ENCODE measurements at regions not wholly inside any gene's neighbourhood (a gene's known extent, or its start where the extent isn't known, plus 50 kb on each side); places are given as distances from the start of the nearest gene placed in this dataset.

DNA sequence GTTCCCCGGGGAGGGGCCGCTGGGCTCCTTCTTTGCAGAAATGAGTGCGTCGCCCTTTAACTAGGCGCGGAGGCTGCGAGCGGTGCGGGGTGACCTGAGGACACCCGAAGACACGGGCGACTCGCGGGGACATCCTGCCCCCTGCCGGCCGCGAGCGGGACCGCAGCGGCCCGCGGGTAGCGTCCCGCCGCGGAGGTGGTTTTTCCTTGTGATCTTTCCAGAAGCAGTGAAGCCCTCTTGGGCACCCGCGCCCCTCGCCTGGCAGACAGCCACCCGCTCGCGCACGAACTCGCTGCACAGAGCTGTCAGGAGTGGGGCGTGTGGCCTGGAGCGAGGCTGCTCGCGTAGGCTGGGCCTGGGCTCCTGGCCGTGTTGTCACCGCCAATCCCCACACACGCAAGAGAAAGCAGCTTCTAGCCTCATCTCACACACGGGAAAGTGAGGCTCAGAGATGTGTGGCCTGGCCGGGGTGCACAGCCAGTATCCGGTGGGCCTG lies 67.2 kb downstream of the DIO3 start:
- no peaks in the 10 kb centered on the region for H4K20me1 ChIP-seq (replicated peaks; ENCODE audit: control insufficient read depth, extremely low read depth, insufficient read depth, low read length)
- CTCF ChIA-PET: interaction anchor here (0.6 to 4.3 kb wide), 3 partner anchors 10 to 1244 kb away, joined by 3 to 39 read pairs (median 3); no protein-coding TSS in a partner anchor
- H3K4me3 ChIP-seq (replicated peaks in 1 of 3; ENCODE audit: insufficient read depth in 1 of 3, low read depth in 1 of 3, low read length in 3 of 3): no peak overlapping the region
- H3K9me3 ChIP-seq (replicated peaks; ENCODE audit: control insufficient read depth, insufficient read depth, low read length): no peaks in the 10 kb centered on the region
- POLR2A ChIA-PET: no interaction called here
- no peak overlapping the region for H3K27ac ChIP-seq (ENCODE audit: insufficient read depth, low read depth, low read length)
- no peak overlapping the region for H3K4me2 ChIP-seq (ENCODE audit: insufficient read depth, low read length)
- TF ChIP-seq MYC (IDR thresholded peaks at IDR 0.05; ENCODE audit: low read depth, low read length) (no peak), FOS (IDR thresholded peaks at IDR 0.05; ENCODE audit: borderline replicate concordance, insufficient read depth, low read length) (peak; percentile 23), GATA2 (IDR thresholded peaks at IDR 0.05; ENCODE audit: insufficient read depth, insufficient read length, low read depth, low read length) (no peak)
- TF ChIP-seq, protein P1, sequence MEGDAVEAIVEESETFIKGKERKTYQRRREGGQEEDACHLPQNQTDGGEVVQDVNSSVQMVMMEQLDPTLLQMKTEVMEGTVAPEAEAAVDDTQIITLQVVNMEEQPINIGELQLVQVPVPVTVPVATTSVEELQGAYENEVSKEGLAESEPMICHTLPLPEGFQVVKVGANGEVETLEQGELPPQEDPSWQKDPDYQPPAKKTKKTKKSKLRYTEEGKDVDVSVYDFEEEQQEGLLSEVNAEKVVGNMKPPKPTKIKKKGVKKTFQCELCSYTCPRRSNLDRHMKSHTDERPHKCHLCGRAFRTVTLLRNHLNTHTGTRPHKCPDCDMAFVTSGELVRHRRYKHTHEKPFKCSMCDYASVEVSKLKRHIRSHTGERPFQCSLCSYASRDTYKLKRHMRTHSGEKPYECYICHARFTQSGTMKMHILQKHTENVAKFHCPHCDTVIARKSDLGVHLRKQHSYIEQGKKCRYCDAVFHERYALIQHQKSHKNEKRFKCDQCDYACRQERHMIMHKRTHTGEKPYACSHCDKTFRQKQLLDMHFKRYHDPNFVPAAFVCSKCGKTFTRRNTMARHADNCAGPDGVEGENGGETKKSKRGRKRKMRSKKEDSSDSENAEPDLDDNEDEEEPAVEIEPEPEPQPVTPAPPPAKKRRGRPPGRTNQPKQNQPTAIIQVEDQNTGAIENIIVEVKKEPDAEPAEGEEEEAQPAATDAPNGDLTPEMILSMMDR (IDR thresholded peaks at IDR 0.05; ENCODE audit: extremely low read depth in 1 of 2, insufficient read depth in 1 of 2, low read depth in 1 of 2, low read length in 2 of 2): peak; percentile 93 to 95
- H3K4me1 ChIP-seq (ENCODE audit: control insufficient read depth, extremely low read depth, insufficient read depth, low read length): peaks cover 2% of the 10 kb centered on the region
- no TSS peak for BruUV-seq (replicated peaks)
- peak overlapping the region; percentile 60 for H2AFZ ChIP-seq (ENCODE audit: low read depth, low read length)
- no peaks in the 10 kb centered on the region for H3K9me1 ChIP-seq (replicated peaks; ENCODE audit: control insufficient read depth, extremely low read depth, insufficient read depth, low read length)
- H3K27me3 ChIP-seq (ENCODE audit: control insufficient read depth in 2 of 2, insufficient read depth in 2 of 2, low read length in 2 of 2): no peaks in the 10 kb centered on the region
- H3K9ac ChIP-seq (replicated peaks; ENCODE audit: extremely low read depth, insufficient read depth, low read length): no peak overlapping the region
- DNase-seq (ENCODE audit: low read depth, low spot score) (peak; percentile 59), FAIRE-seq (peak; percentile 87)
- dilution Hi-C loops (cut with MboI; ENCODE audit: extremely low pct_ligation_motif_present, low sequenced_read_pairs): no loop called here
- H3K36me3 ChIP-seq (ENCODE audit: control insufficient read depth in 2 of 2, extremely low read depth in 1 of 2, insufficient read depth in 2 of 2, low read length in 2 of 2): no peaks in the 10 kb centered on the region
- no peaks in the 10 kb centered on the region for H3K79me2 ChIP-seq (ENCODE audit: control insufficient read depth, insufficient read depth, low read length)
- intact Hi-C loops (cut with micrococcal nuclease): loop anchor here (1.0 to 5.0 kb wide), 4 partner anchors 394 to 981 kb away; no protein-coding TSS in a partner anchor

DNA sequence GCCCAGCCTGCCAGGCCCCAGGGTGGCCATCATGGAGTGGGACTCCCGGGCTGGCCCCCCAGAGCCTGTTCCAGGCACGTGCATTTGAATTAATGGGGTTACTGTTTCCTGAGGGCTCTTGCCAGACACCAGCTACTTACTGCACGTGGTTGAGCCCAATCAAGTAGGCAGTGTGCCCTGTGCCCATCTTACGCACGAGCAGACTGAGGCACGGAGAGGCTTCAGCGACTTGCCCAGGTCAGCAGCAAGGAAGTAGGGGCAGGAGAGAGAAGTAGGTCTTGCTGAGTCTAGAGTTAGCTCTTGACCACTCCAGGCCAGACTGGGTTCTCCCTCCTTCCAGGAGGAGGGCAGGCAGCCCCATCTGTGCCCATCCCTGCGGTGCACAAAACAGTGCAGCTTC lies 67.7 kb downstream of the DIO3 start:
- no peak for FAIRE-seq
- no TSS peak for BruUV-seq (replicated peaks)
- Histone ChIP-seq H3K79me2 (ENCODE audit: control insufficient read depth, insufficient read depth, low read length) (no peaks in the 10 kb centered on the region), H3K9me1 (replicated peaks; ENCODE audit: control insufficient read depth, extremely low read depth, insufficient read depth, low read length) (no peaks in the 10 kb centered on the region), H3K4me2 (ENCODE audit: insufficient read depth, low read length) (no peak overlapping the region), H3K4me3 (replicated peaks in 1 of 3; ENCODE audit: insufficient read depth in 1 of 3, low read depth in 1 of 3, low read length in 3 of 3) (no peak overlapping the region), H3K4me1 (ENCODE audit: control insufficient read depth, extremely low read depth, insufficient read depth, low read length) (peaks cover 2% of the 10 kb centered on the region), H3K9ac (replicated peaks; ENCODE audit: extremely low read depth, insufficient read depth, low read length) (no peak overlapping the region), H4K20me1 (replicated peaks; ENCODE audit: control insufficient read depth, extremely low read depth, insufficient read depth, low read length) (no peaks in the 10 kb centered on the region), H3K27ac (ENCODE audit: insufficient read depth, low read depth, low read length) (no peak overlapping the region), H3K9me3 (replicated peaks; ENCODE audit: control insufficient read depth, insufficient read depth, low read length) (no peaks in the 10 kb centered on the region), H3K27me3 (ENCODE audit: control insufficient read depth in 2 of 2, insufficient read depth in 2 of 2, low read length in 2 of 2) (no peaks in the 10 kb centered on the region), H2AFZ (ENCODE audit: low read depth, low read length) (no peak overlapping the region), H3K36me3 (ENCODE audit: control insufficient read depth in 2 of 2, extremely low read depth in 1 of 2, insufficient read depth in 2 of 2, low read length in 2 of 2) (no peaks in the 10 kb centered on the region)
- intact Hi-C loops (cut with micrococcal nuclease) (loop anchor here (1.0 to 5.0 kb wide), 4 partner anchors 394 to 982 kb away; no protein-coding TSS in a partner anchor), dilution Hi-C loops (cut with MboI; ENCODE audit: extremely low pct_ligation_motif_present, low sequenced_read_pairs) (no loop called here)
- POLR2A ChIA-PET: no interaction called here
- TF ChIP-seq FOS (IDR thresholded peaks at IDR 0.05; ENCODE audit: borderline replicate concordance, insufficient read depth, low read length) (no peak), MYC (IDR thresholded peaks at IDR 0.05; ENCODE audit: low read depth, low read length) (no peak)
- TF ChIP-seq, protein P2, sequence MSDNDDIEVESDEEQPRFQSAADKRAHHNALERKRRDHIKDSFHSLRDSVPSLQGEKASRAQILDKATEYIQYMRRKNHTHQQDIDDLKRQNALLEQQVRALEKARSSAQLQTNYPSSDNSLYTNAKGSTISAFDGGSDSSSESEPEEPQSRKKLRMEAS (IDR thresholded peaks at IDR 0.05; ENCODE audit: insufficient read depth, insufficient read length): no peak
- CTCF ChIA-PET: interaction anchor here (0.6 to 4.3 kb wide), 3 partner anchors 10 to 1244 kb away, joined by 3 to 39 read pairs (median 3); no protein-coding TSS in a partner anchor
- DNase-seq (ENCODE audit: low read depth, low spot score): no peak

Data from endothelial cell of umbilical vein (primary cell).